HUES64 (cell line): ENCODE measurements at regions not wholly inside any gene's neighbourhood (a gene's known extent, or its start where the extent isn't known, plus 50 kb on each side); places are given as distances from the start of the nearest gene placed in this dataset.

Experiments used
- H3K27ac ChIP-seq: 2 replicates; pipeline ENCODE4 v1.7.0; 2013; ENCODE audit warnings: low read depth, low read length, inconsistent platforms
- H3K27me3 ChIP-seq: 2 replicates; pipeline ENCODE4 v1.6.1; 2013; ENCODE audit warnings: mild to moderate bottlenecking, low read length; ENCODE audit not compliant: insufficient read depth
- H3K36me3 ChIP-seq: 2 replicates; pipeline ENCODE4 v1.6.1; 2013; ENCODE audit warnings: mild to moderate bottlenecking, low read length; ENCODE audit not compliant: insufficient read depth
- H3K4me1 ChIP-seq: 2 replicates; pipeline ENCODE4 v1.6.1; 2013; ENCODE audit warnings: mild to moderate bottlenecking, low read length, moderate library complexity; ENCODE audit not compliant: insufficient read depth
- H3K4me3 ChIP-seq: 2 replicates; pipeline ENCODE4 v1.5.1; 2013; ENCODE audit warnings: mild to moderate bottlenecking, low read length, moderate library complexity
- H3K9ac ChIP-seq: 2 replicates; pipeline ENCODE4 v1.6.1; 2013; ENCODE audit warnings: mild to moderate bottlenecking, low read depth, low read length
- H3K9me3 ChIP-seq: 2 replicates; pipeline ENCODE4 v1.6.1; 2013; ENCODE audit warnings: low read depth, low read length; ENCODE audit not compliant: insufficient read depth
- WGBS: fragments of 150-250, 120-280 bp; methylation state at CpG from one replicate; pipeline ENCODE4 v1.1.7; 2013; ENCODE audit warnings: missing lambda C conversion rate; 5-methylcytosine and 5-hydroxymethylcytosine counted together

GRCh38 chr2:39537150-39537549 lies 100.1 kb upstream of the MAP4K3 start:
- Histone ChIP-seq H3K4me1 (peaks cover 14% of the 10 kb centered on the region), H3K9me3 (no peaks in the 10 kb centered on the region)

DNA sequence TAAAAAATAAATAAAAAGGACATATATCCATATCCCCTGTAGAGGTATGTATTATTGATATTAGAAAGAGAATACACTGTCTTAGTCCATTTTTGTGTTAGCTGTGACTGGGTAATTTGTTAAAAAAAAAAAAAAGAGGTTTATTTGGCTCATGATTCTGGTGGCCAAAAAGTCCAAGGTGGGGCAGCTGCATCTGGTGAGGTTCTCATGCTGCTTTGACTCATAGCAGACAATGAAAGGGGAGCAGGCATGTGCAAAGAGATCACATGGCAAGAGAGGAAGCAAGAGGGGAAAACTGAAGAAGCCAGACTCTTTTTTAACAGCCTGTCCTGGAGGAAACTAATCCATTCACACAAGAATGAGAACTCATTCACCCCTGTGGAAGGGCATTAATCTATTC lies 101.6 kb upstream of the MAP4K3 start:
- Histone ChIP-seq H3K27me3 (no peaks in the 10 kb centered on the region), H3K36me3 (no peaks in the 10 kb centered on the region), H3K4me1 (peaks cover 6% of the 10 kb centered on the region), H3K4me3 (no peak overlapping the region), H3K9me3 (no peaks in the 10 kb centered on the region), H3K9ac (no peak overlapping the region), H3K27ac (no peak overlapping the region)

More at GRCh38 chr2:39537150-39537549, 100.1 kb upstream of the MAP4K3 start:
- Histone ChIP-seq H3K36me3 (no peaks in the 10 kb centered on the region), H3K27ac (no peak overlapping the region), H3K4me3 (no peak overlapping the region), H3K9ac (no peak overlapping the region), H3K27me3 (no peaks in the 10 kb centered on the region)
- whole genome bisulfite sequencing = 94% methylated on average over 3 of the region's 3 CpGs

- Histone ChIP-seq H3K9ac (no peak overlapping the region), H3K4me3 (no peak overlapping the region), H3K4me1 (no peaks in the 10 kb centered on the region), H3K9me3 (no peaks in the 10 kb centered on the region), H3K27me3 (no peaks in the 10 kb centered on the region), H3K36me3 (no peaks in the 10 kb centered on the region), H3K27ac (no peak overlapping the region)
These were observed 103.3 kb upstream of the MAP4K3 start for GRCh38 chr2:39540414-39540813.

GRCh38 chr2:39541011-39541930 lies 104.2 kb upstream of the MAP4K3 start:
- H3K36me3 ChIP-seq = no peaks in the 10 kb centered on the region
- no peaks in the 10 kb centered on the region for H3K27me3 ChIP-seq
- H3K9ac ChIP-seq = no peak overlapping the region
- no peaks in the 10 kb centered on the region for H3K4me1 ChIP-seq
- no peak overlapping the region for H3K4me3 ChIP-seq
- H3K27ac ChIP-seq = no peak overlapping the region
- no peaks in the 10 kb centered on the region for H3K9me3 ChIP-seq
- 93% methylated on average over 9 of the region's 9 CpGs for WGBS

DNA sequence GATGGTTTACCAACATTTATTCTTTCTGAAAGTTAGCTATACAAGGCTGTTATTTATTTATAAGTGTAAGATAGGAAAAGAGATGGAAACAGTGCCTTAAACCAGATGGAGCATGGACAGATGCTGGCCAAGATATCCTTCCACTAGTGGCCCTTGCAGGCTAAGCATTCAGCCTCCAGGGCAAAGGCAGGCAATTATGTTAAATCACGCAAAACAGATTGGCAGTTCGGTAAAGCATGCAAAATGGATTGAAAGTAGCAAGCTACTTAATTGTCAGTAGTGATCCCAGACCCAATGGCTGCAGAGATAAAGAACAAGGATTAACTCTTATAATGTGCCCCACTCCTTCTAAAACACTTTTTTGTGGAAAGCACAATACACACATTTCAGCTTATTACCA lies 105.4 kb upstream of the MAP4K3 start:
- H3K4me3 ChIP-seq = no peak overlapping the region
- 88% methylated on average over 2 of the region's 2 CpGs for WGBS
- H3K27me3 ChIP-seq = no peaks in the 10 kb centered on the region
- H3K4me1 ChIP-seq = no peaks in the 10 kb centered on the region
- H3K9me3 ChIP-seq = no peaks in the 10 kb centered on the region
- H3K27ac ChIP-seq = no peak overlapping the region
- no peak overlapping the region for H3K9ac ChIP-seq
- no peaks in the 10 kb centered on the region for H3K36me3 ChIP-seq

GRCh38 chr2:39545957-39546356 lies 108.9 kb upstream of the MAP4K3 start:
- H3K27me3 ChIP-seq = no peaks in the 10 kb centered on the region
- H3K9ac ChIP-seq = no peak overlapping the region
- H3K4me3 ChIP-seq = no peak overlapping the region
- no peaks in the 10 kb centered on the region for H3K36me3 ChIP-seq
- WGBS = 95% methylated on average over 5 of the region's 5 CpGs
- no peak overlapping the region for H3K27ac ChIP-seq
- no peaks in the 10 kb centered on the region for H3K4me1 ChIP-seq
- H3K9me3 ChIP-seq = 0 out of 2 replicates have a peak, but pooled peaks cover 4% of the 10 kb centered on the region

- Histone ChIP-seq H3K36me3 (no peaks in the 10 kb centered on the region), H3K9me3 (0 out of 2 replicates have a peak, but pooled peaks cover 4% of the 10 kb centered on the region), H3K27ac (no peak overlapping the region), H3K27me3 (no peaks in the 10 kb centered on the region), H3K4me1 (no peaks in the 10 kb centered on the region), H3K4me3 (no peak overlapping the region), H3K9ac (no peak overlapping the region)
- WGBS = 88% methylated on average over 3 of the region's 4 CpGs
These were observed 109.3 kb upstream of the MAP4K3 start for GRCh38 chr2:39546409-39546808.

GRCh38 chr2:39546937-39547336 lies 109.9 kb upstream of the MAP4K3 start:
- no peaks in the 10 kb centered on the region for H3K27me3 ChIP-seq
- no peaks in the 10 kb centered on the region for H3K4me1 ChIP-seq
- 80% methylated on average over 1 of the region's 1 CpG for WGBS
- H3K36me3 ChIP-seq = no peaks in the 10 kb centered on the region
- no peak overlapping the region for H3K9ac ChIP-seq
- H3K9me3 ChIP-seq = 0 out of 2 replicates have a peak, but pooled peaks cover 4% of the 10 kb centered on the region
- no peak overlapping the region for H3K4me3 ChIP-seq
- no peak overlapping the region for H3K27ac ChIP-seq

DNA sequence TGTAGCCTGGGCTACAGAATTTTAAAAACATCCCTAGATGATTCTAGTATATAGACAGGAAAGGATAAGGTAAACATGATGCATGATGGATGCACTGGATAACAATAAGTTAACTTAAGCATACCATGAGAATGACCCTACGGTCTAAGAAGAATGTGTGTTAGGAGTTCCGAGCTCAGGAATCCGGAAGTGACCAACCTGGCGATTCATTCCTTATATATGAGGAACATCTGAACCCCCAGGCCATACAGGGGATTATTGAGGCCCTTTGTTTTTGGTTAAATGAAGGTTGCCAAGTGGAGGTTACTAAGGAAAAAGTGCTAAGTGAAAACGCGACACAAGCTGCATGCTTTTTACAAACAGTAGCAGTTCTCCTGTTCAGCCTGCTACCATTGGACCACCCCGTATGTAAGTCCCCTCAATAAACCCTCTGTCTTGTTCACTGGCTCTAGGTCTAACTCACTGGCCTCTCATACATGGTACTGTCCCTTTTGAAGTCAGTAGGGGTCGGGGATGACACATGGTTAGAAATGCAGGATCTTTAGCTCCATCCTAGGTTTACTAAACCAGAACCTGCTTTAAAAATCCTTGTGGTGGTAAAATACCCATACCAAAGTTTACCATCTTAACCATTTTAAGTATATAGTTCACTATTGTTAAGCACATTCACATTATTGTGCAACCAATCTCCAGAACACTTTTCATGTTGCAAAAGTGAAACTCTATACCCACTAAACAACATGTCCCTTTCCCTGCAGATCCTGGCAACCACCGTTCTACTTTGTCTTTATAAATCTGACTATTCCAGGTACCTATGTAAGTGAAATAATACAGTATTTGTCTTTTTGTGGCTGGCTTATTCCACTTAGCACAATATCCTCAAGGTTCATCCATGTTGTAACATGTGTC lies 111.0 kb upstream of the MAP4K3 start:
- no peak overlapping the region for H3K27ac ChIP-seq
- H3K4me1 ChIP-seq = no peaks in the 10 kb centered on the region
- 0 out of 2 replicates have a peak, but pooled peaks cover 4% of the 10 kb centered on the region for H3K9me3 ChIP-seq
- H3K27me3 ChIP-seq = no peaks in the 10 kb centered on the region
- H3K36me3 ChIP-seq = no peaks in the 10 kb centered on the region
- no peak overlapping the region for H3K9ac ChIP-seq
- H3K4me3 ChIP-seq = no peak overlapping the region
- WGBS = 92% methylated on average over 9 of the region's 9 CpGs

DNA sequence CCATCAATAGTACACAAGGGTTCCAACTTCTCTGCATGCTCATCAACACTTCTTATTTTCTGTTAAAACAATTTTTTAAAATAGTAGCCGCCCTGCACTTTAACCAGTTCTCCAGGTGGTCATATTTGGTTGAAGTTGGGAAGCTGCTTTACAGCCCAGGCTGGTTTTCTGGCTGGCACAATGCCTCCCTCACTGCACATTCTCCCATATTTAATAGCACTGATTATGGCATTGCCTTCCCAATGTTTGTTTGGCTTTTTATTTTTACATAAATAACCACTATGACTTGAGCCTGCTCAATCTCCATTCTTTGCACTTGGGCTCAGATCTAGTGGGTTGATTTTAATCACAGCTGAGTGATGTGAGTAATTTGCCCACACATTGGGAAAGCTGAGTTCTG lies 111.9 kb upstream of the MAP4K3 start:
- no CpG with 5 or more reads among the region's 1 CpG for WGBS
- H3K9me3 ChIP-seq = 0 out of 2 replicates have a peak, but pooled peaks cover 4% of the 10 kb centered on the region
- no peaks in the 10 kb centered on the region for H3K4me1 ChIP-seq
- H3K27ac ChIP-seq = no peak overlapping the region
- no peaks in the 10 kb centered on the region for H3K36me3 ChIP-seq
- H3K27me3 ChIP-seq = no peaks in the 10 kb centered on the region
- no peak overlapping the region for H3K4me3 ChIP-seq
- H3K9ac ChIP-seq = no peak overlapping the region
